IMR-90 (cell line): ENCODE measurements at regions not wholly inside any gene's neighbourhood (a gene's known extent, or its start where the extent isn't known, plus 50 kb on each side); places are given as distances from the start of the nearest gene placed in this dataset.

Experiments used
- MXI1 ChIP-seq: IDR thresholded peaks from 2 replicates; pipeline ENCODE4 v1.6.1; 2012; ENCODE audit warnings: low read depth, mild to moderate bottlenecking, low read length, moderate library complexity, borderline replicate concordance
- POLR2A ChIP-seq: IDR thresholded peaks from 2 replicates; pipeline ENCODE4 v1.6.1; 2012; ENCODE audit warnings: mild to moderate bottlenecking, low read depth, low read length
- RAD21 ChIP-seq: IDR thresholded peaks from 2 replicates; pipeline ENCODE4 v1.6.1; 2012; ENCODE audit warnings: low read length, improper control_type of control experiment
- RCOR1 ChIP-seq: IDR thresholded peaks from 2 replicates; pipeline ENCODE4 v1.6.1; 2012; ENCODE audit warnings: mild to moderate bottlenecking, low read length, improper control_type of control experiment; ENCODE audit not compliant: insufficient replicate concordance
- RFX5 ChIP-seq: IDR thresholded peaks from 2 replicates; pipeline ENCODE4 v1.8.0; 2012; ENCODE audit warnings: low read depth, mild to moderate bottlenecking, low read length, moderate library complexity
- TF ChIP-seq, protein P1 (sequence below): conservative IDR thresholded peaks from 2 replicates; pipeline ENCODE4 v1.5.1; 2012; ENCODE audit warnings: mild to moderate bottlenecking, low read depth, low read length, improper control_type of control experiment
- TF ChIP-seq, protein P2 (sequence below): fragments of 150-350 bp; IDR thresholded peaks from 2 replicates; pipeline ENCODE4 v1.6.1; 2017; ENCODE audit warnings: mild to moderate bottlenecking, antibody characterized with exemption, low read length, low read depth

DNA sequence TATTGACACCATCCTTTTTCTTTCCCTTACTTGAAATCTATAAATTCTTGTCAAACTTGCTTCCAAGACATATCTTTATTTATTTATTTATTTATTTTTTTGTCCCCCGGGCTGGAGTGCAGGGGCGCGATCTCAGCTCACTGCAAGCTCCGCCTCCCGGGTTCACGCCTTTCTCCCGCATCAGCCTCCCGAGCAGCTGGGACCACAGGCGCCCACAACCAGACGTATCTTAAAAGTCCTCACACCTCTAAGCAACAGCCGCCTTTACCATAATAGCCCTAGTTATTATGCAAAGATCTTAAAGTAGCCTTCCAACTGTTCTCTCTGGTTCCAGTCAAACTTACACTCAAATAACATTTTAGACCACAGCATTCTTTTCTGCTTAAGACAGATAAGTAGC is 657.0 kb upstream of the B3GAT1 start:
- TF ChIP-seq, protein P1, sequence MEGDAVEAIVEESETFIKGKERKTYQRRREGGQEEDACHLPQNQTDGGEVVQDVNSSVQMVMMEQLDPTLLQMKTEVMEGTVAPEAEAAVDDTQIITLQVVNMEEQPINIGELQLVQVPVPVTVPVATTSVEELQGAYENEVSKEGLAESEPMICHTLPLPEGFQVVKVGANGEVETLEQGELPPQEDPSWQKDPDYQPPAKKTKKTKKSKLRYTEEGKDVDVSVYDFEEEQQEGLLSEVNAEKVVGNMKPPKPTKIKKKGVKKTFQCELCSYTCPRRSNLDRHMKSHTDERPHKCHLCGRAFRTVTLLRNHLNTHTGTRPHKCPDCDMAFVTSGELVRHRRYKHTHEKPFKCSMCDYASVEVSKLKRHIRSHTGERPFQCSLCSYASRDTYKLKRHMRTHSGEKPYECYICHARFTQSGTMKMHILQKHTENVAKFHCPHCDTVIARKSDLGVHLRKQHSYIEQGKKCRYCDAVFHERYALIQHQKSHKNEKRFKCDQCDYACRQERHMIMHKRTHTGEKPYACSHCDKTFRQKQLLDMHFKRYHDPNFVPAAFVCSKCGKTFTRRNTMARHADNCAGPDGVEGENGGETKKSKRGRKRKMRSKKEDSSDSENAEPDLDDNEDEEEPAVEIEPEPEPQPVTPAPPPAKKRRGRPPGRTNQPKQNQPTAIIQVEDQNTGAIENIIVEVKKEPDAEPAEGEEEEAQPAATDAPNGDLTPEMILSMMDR = no peak
- TF ChIP-seq RAD21 (no peak), POLR2A (no peak), RCOR1 (no peak), MXI1 (no peak), RFX5 (no peak)
- TF ChIP-seq, protein P2, sequence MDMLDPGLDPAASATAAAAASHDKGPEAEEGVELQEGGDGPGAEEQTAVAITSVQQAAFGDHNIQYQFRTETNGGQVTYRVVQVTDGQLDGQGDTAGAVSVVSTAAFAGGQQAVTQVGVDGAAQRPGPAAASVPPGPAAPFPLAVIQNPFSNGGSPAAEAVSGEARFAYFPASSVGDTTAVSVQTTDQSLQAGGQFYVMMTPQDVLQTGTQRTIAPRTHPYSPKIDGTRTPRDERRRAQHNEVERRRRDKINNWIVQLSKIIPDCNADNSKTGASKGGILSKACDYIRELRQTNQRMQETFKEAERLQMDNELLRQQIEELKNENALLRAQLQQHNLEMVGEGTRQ = no peak
